HG03521 (cell line): ENCODE measurements at regions not wholly inside any gene's neighbourhood (a gene's known extent, or its start where the extent isn't known, plus 50 kb on each side); places are given as distances from the start of the nearest gene placed in this dataset.
"Not testable (repeated sequence)": the region's sequence is repeated elsewhere in the genome, so short reads cannot be mapped to it uniquely, and the experiment has no call there.

Experiments used
- ATAC-seq: cut with Tn5 transposase; IDR thresholded peaks from one replicate; pipeline ENCODE4 v1.9.1; 2021; ENCODE audit warnings: mild to moderate bottlenecking, moderate library complexity; ENCODE audit not compliant: unreplicated experiment

- no peak for ATAC-seq
Observed at GRCh38 chr7:109873296-109873695, 1217.6 kb upstream of the LRRN3 start.

GRCh38 chr7:109879287-109879828 lies 1211.6 kb upstream of the LRRN3 start:
- no peak for ATAC-seq

- no peak for ATAC-seq
Observed at GRCh38 chr7:109890622-109891021, 1200.3 kb upstream of the LRRN3 start.

- ATAC-seq: no peak
Observed at GRCh38 chr7:109893231-109893630, 1197.7 kb upstream of the LRRN3 start.

- no peak for ATAC-seq
Observed at GRCh38 chr7:109895536-109895935, 1195.4 kb upstream of the LRRN3 start.

GRCh38 chr7:109901926-109902325 lies 1189.0 kb upstream of the LRRN3 start:
- ATAC-seq: no peak

GRCh38 chr7:109905368-109906065 lies 1185.4 kb upstream of the LRRN3 start:
- ATAC-seq: not testable (repeated sequence)

- no peak for ATAC-seq
Observed at GRCh38 chr7:109915670-109916069, 1175.3 kb upstream of the LRRN3 start.

- no peak for ATAC-seq
Observed at GRCh38 chr7:109926738-109927137, 1164.2 kb upstream of the LRRN3 start.

GRCh38 chr7:109930049-109930448 lies 1160.9 kb upstream of the LRRN3 start:
- no peak for ATAC-seq

- no peak for ATAC-seq
Observed at GRCh38 chr7:109939207-109939606, 1151.7 kb upstream of the LRRN3 start.

GRCh38 chr7:109945820-109946518 lies 1145.0 kb upstream of the LRRN3 start:
- no peak for ATAC-seq

GRCh38 chr7:109950256-109950655 lies 1140.7 kb upstream of the LRRN3 start:
- no peak for ATAC-seq

GRCh38 chr7:109950821-109951564 lies 1139.9 kb upstream of the LRRN3 start:
- ATAC-seq: no peak

GRCh38 chr7:109951565-109951928 lies 1139.4 kb upstream of the LRRN3 start:
- ATAC-seq: no peak

GRCh38 chr7:109955986-109956385 lies 1134.9 kb upstream of the LRRN3 start:
- ATAC-seq: no peak

- ATAC-seq: no peak
Observed at GRCh38 chr7:109956916-109957315, 1134.0 kb upstream of the LRRN3 start.

- no peak for ATAC-seq
Observed at GRCh38 chr7:109963741-109964140, 1127.2 kb upstream of the LRRN3 start.

GRCh38 chr7:109964780-109965179 lies 1126.1 kb upstream of the LRRN3 start:
- ATAC-seq: no peak

- ATAC-seq: no peak
Observed at GRCh38 chr7:109967406-109967805, 1123.5 kb upstream of the LRRN3 start.

GRCh38 chr7:109983618-109984017 lies 1107.3 kb upstream of the LRRN3 start:
- no peak for ATAC-seq

- ATAC-seq: no peak
Observed at GRCh38 chr7:109984729-109985128, 1106.2 kb upstream of the LRRN3 start.
